ENCODE measurements at regions not wholly inside any gene's neighbourhood (a gene's known extent, or its start where the extent isn't known, plus 50 kb on each side); places are given as distances from the start of the nearest gene placed in this dataset.

DNA sequence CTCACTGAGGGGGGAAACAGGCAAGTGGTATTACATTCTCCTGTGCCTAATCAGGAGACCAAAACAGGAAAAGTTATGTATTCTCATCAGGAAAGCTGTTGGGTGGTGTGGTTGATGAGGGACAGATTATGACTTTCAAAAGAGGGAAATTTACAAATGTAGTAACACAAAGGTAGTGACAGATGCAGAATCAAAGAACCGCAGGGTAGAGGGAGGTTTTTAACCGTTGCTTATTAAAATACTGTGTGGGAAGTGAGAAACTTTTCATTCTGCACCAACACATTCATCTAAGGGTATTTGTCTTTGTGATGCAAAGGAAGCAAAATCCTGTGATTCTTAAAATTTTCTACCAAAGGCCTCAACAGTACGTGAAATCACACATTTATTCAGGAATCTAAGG lies 288.2 kb upstream of the MAN1A1 start:
- TF ChIP-seq FOXP2 (optimal IDR thresholded peaks at IDR 0.05; ENCODE audit: borderline replicate concordance, extremely low read depth, extremely low read length, insufficient read depth) (no peak), POLR2AphosphoS5 (IDR thresholded peaks at IDR 0.05; ENCODE audit: low read depth, low read length) (no peak)

- TF ChIP-seq REST (IDR thresholded peaks at IDR 0.05; ENCODE audit: insufficient read depth in 1 of 2, low read depth in 2 of 2, low read length in 2 of 2) (no peak), SIN3A (IDR thresholded peaks at IDR 0.05; ENCODE audit: borderline replicate concordance, insufficient read depth, low read length) (no peak), POLR2AphosphoS5 (IDR thresholded peaks at IDR 0.05; ENCODE audit: low read depth, low read length) (no peak)
Observed at GRCh38 chr6:119636060-119636459, 286.5 kb upstream of the MAN1A1 start.

- TF ChIP-seq TAF1 (IDR thresholded peaks at IDR 0.05; ENCODE audit: borderline replicate concordance, insufficient read depth, low read length) = no peak
- no peak for TF ChIP-seq FOXP2 (optimal IDR thresholded peaks at IDR 0.05; ENCODE audit: borderline replicate concordance, extremely low read depth, extremely low read length, insufficient read depth)
Observed at GRCh38 chr6:119633461-119633860, 283.9 kb upstream of the MAN1A1 start.

GRCh38 chr6:119630561-119631192 lies 281.1 kb upstream of the MAN1A1 start:
- TF ChIP-seq REST (IDR thresholded peaks at IDR 0.05; ENCODE audit: insufficient read depth in 1 of 2, low read depth in 2 of 2, low read length in 2 of 2) (no peak), SIN3A (IDR thresholded peaks at IDR 0.05; ENCODE audit: borderline replicate concordance, insufficient read depth, low read length) (no peak), TAF1 (IDR thresholded peaks at IDR 0.05; ENCODE audit: borderline replicate concordance, insufficient read depth, low read length) (no peak), FOXP2 (optimal IDR thresholded peaks at IDR 0.05; ENCODE audit: borderline replicate concordance, extremely low read depth, extremely low read length, insufficient read depth) (no peak), POLR2AphosphoS5 (IDR thresholded peaks at IDR 0.05; ENCODE audit: low read depth, low read length) (no peak)

- TF ChIP-seq POLR2AphosphoS5 (IDR thresholded peaks at IDR 0.05; ENCODE audit: low read depth, low read length) (no peak), TAF1 (IDR thresholded peaks at IDR 0.05; ENCODE audit: borderline replicate concordance, insufficient read depth, low read length) (no peak)
Observed at GRCh38 chr6:119628691-119629594, 279.4 kb upstream of the MAN1A1 start.

DNA sequence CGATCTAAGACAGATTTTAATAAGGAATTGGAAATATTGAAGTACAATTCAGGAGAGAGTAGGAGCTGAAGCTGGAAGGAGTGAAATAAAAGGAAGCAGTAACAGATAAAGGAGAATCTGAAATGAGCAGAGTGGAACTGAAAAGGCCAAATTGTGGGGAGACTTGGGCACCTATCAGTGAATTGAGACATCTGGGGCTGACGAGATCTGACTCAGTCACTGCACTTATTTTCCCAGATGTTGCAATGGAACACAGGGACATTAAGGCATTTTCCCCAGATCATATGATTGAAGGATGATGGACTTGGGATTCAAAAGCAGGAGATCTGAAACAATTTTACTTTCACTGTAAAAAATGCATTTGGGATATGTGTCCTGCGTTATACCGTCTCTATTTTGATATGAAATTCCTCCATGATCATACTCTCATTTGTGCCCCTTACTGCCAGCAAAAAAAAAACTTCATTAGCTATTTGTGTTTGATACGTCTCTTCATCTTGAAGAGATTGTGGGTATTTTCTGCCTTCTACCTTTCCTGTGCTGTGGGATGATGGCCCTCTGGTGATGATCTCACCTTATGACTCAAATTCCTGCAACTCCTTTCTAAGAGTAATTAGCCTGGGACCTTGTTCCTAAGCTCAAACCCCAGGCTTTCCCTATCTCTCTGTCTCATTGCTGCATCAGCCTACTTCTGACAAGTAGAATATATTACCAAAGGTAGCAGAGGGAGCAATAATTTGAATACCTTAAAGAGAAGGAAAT lies 278.5 kb upstream of the MAN1A1 start:
- no peak for TF ChIP-seq FOXP2 (optimal IDR thresholded peaks at IDR 0.05; ENCODE audit: borderline replicate concordance, extremely low read depth, extremely low read length, insufficient read depth)
- TF ChIP-seq REST (IDR thresholded peaks at IDR 0.05; ENCODE audit: insufficient read depth in 1 of 2, low read depth in 2 of 2, low read length in 2 of 2) = no peak
- no peak for TF ChIP-seq SIN3A (IDR thresholded peaks at IDR 0.05; ENCODE audit: borderline replicate concordance, insufficient read depth, low read length)
- no peak for TF ChIP-seq POLR2AphosphoS5 (IDR thresholded peaks at IDR 0.05; ENCODE audit: low read depth, low read length)
- no peak for TF ChIP-seq TAF1 (IDR thresholded peaks at IDR 0.05; ENCODE audit: borderline replicate concordance, insufficient read depth, low read length)

Measured in PFSK-1 (cell line).